Skeletal muscle cell (primary cell): ENCODE measurements at regions not wholly inside any gene's neighbourhood (a gene's known extent, or its start where the extent isn't known, plus 50 kb on each side); places are given as distances from the start of the nearest gene placed in this dataset.
"Not testable (repeated sequence)": the region's sequence is repeated elsewhere in the genome, so short reads cannot be mapped to it uniquely, and the experiment has no call there.

ENCODE experiments used
- DNase-seq: peaks from one replicate; pipeline ENCODE4 v3.0.0-alpha.2; 2010; ENCODE audit warnings: low read depth
- H3K4me3 ChIP-seq: 2 replicates; pipeline ENCODE4 v1.5.1; 2011; ENCODE audit warnings: low read depth, mild to moderate bottlenecking, control low read depth, low read length, moderate library complexity

GRCh38 chr13:62747152-62747551, 1331.5 kb upstream of the PCDH20 start:
- no peak for DNase-seq
- H3K4me3 ChIP-seq = no peak overlapping the region

GRCh38 chr13:62729746-62730145, 1314.1 kb upstream of the PCDH20 start:
- not testable (repeated sequence) for DNase-seq

GRCh38 chr13:62721893-62722292, 1306.2 kb upstream of the PCDH20 start:
- DNase-seq = no peak
- no peak overlapping the region for H3K4me3 ChIP-seq

More at GRCh38 chr13:62729746-62730145, 1314.1 kb upstream of the PCDH20 start:
- H3K4me3 ChIP-seq = not testable (repeated sequence)

GRCh38 chr13:62711948-62712347, 1296.3 kb upstream of the PCDH20 start:
- H3K4me3 ChIP-seq, DNase-seq: not testable (repeated sequence)

DNA sequence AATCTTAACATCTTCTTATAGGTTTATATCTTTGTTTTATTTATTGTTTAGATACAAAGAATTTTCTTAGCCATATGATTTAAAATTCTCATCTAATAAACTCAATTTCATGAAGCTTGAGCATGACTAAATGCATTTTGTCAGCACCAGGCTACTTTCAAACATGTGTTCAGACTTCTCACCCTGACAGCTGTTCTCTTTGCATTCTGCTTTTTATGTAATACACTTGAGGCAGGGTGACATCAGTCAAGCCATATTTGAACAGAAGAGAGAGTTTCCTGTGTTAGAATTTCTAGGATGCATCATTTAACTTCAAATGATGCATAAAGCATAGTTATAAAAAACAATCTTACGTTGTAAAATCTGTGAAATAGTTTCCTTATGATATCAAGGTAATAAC, 1295.1 kb upstream of the PCDH20 start:
- no peak overlapping the region for H3K4me3 ChIP-seq
- peak; percentile 9 for DNase-seq

GRCh38 chr13:62706048-62706447, 1290.4 kb upstream of the PCDH20 start:
- DNase-seq = no peak
- no peak overlapping the region for H3K4me3 ChIP-seq

- DNase-seq = no peak
- no peak overlapping the region for H3K4me3 ChIP-seq
Observed at GRCh38 chr13:62704875-62705274, 1289.2 kb upstream of the PCDH20 start.

GRCh38 chr13:62702502-62702901, 1286.9 kb upstream of the PCDH20 start:
- DNase-seq = no peak
- H3K4me3 ChIP-seq = no peak overlapping the region

DNA sequence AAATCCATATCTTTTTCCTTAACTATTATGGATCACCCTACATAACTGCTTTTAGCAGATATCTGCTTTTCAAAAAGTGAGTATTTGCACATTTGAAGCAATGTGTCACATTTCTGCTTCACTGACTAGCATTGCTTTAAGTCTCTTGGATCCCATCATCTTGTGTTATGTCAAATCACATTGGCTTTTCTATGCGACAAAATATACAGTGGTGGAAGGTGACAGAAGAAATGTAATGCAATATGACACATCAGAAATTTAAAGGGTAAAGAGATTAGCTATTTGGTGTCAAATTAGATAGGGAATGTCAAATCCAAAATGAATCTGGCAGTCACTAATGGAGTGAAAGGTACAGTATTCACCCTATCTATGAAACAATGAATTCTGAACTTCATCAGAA, 1282.1 kb upstream of the PCDH20 start:
- DNase-seq = no peak
- H3K4me3 ChIP-seq = no peak overlapping the region

- no peak overlapping the region for H3K4me3 ChIP-seq
- DNase-seq = no peak
Observed at GRCh38 chr13:62696490-62696889, 1280.8 kb upstream of the PCDH20 start.

DNA sequence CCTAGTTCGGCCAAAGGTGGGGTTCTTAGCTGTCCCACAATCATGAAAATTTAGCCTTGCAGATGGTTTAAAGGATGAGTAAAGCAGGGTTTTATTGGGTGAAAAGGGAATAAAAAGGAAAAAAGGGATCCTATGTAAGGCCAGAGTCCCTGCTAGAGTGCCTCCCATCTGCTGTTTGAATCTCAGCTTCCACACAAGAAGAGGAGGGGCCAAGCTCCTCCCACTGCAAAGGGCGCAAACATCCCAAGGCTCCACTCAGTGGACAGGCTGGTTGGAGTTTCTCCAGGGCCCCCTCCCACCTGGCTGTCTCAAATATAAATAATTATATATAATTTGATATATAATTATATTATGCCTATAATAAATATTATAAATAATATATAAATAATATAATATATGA, 1272.1 kb upstream of the PCDH20 start:
- no peak for DNase-seq
- no peak overlapping the region for H3K4me3 ChIP-seq

DNA sequence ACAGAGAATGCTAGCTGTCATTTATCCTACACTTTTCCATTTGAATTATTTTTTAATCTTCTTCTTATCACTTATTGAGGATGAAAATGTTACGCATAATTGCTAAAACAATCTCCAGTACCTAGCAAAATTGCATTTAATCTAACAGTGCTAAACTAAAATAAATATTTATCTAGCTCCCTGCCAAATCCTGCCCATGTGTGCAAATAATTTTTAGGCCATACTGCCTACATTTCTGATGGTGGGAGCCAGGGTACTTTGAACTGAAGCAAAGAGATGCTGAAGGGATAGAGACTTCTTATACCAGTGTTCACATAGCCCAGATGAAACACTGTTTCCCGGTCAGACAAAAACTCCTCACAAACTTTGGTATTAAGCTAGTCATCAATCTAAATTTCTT, 1268.7 kb upstream of the PCDH20 start:
- DNase-seq = no peak
- H3K4me3 ChIP-seq = no peak overlapping the region

- DNase-seq = no peak
- no peak overlapping the region for H3K4me3 ChIP-seq
Observed at GRCh38 chr13:62682788-62683187, 1267.1 kb upstream of the PCDH20 start.

DNA sequence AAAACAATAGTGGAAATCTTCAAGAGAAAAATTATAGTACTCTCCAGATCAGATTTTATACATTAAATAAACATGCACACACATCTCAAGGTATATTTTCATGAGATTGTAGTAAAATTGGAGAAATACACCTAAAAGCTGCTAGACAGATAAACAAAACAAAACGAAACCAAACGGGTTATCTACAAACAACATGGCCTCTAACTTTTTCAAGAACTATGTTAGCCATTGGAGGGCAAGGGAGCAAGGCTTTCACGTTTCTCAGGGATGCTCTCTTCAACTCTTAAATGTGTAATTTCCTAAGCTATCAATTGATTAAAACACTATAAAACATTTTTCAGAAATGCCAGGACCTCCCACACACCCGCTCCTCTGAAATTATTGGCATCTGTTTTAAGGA, 1262.4 kb upstream of the PCDH20 start:
- no peak for DNase-seq
- H3K4me3 ChIP-seq = no peak overlapping the region

- no peak for DNase-seq
- no peak overlapping the region for H3K4me3 ChIP-seq
Observed at GRCh38 chr13:62663767-62664166, 1248.1 kb upstream of the PCDH20 start.

DNA sequence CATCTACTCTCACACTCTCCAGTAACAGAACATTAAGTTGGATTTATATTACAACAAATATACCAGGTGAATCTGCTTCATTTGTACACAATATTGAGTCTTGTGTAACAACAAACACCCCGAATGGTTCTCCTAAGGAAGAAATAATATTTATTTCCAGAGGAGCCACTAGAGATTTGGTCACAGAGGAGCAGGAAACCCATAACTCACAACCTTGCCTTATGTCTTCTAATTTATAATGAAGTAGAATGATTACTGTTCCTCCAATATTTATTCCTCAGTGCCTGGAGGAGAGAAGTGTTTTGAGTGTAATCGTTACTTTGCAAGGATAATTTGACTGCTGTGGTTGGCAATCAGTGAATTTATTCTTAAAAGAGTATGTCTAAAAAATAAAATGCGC, 1243.7 kb upstream of the PCDH20 start:
- no peak for DNase-seq
- no peak overlapping the region for H3K4me3 ChIP-seq

DNA sequence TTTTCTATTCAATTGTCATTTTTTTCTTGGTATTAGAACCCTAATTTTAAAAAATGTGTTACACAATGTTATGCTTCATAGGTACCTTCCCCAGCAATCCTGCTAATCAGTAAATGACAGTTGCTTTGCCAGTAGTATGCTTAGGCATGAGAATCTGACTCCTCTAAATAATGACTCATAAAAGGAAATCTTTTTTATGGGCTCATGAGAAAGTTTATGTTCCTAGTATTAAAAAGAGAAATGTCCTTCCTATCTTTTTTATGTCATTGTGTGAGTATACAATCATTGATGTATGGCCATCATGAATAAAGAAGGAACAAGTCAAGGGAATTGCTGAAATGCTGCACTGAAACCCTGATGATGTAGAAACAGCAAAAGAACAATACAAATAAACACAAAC, 1237.7 kb upstream of the PCDH20 start:
- DNase-seq = peak; percentile 2
- H3K4me3 ChIP-seq = no peak overlapping the region

- no peak overlapping the region for H3K4me3 ChIP-seq
- DNase-seq = no peak
Observed at GRCh38 chr13:62643799-62644524, 1228.3 kb upstream of the PCDH20 start.

- no peak overlapping the region for H3K4me3 ChIP-seq
- peak; percentile 18 for DNase-seq
Observed at GRCh38 chr13:62643007-62643483, 1227.4 kb upstream of the PCDH20 start.

DNA sequence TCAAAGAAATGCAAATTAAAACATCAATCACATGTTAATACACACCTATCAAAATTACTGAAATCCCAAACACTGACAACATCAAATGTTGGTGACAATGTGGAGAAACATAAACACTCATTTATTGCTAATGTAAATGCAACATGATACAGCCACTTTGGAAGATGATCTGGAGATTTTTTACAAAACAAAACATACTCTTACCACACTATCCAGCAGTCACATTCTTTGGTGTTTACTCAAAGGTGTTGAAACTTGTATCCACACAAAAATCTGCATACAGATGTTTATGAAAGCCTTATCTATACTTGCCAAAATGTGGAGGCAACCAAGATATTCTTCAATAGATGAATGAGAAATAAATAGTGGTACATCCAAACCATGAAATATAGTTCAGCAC, 1219.5 kb upstream of the PCDH20 start:
- DNase-seq = no peak
- no peak overlapping the region for H3K4me3 ChIP-seq

DNA sequence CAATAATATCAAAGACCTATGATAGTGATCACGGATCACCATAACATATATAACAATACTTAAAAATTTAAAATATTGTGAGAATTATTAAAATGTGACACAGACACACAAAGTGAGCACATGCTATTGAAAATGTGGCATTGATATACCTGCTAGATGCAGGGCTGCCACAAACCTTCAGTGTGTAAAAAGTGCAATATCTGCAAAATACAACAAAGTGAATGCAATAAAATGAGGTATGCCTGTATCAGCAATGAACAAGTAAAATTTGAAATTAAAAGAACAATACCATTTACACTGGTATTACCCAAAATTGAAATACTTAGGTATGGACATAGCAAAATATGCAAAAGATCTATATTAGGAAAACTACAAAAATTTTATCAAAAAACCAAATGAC, 1217.8 kb upstream of the PCDH20 start:
- H3K4me3 ChIP-seq = no peak overlapping the region
- no peak for DNase-seq

DNA sequence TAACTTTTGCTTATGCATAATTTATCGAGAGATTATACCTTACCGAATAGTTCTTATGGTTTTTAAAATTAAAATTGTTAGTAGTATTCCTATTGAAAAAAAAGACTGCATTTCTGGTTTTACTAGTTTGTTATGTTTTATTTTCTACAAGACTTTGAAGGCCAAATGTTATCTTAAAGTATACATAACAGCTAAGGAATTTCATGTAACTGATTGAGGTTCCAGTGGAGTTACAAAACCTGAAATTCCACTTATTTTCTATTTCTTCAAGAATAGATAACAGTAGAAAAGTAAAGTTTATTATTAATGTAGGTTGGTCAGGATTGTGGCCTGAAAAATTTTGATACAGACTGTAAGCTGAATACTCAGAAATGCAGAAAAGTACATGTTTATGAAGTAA, 1216.0 kb upstream of the PCDH20 start:
- DNase-seq = no peak
- no peak overlapping the region for H3K4me3 ChIP-seq
